GM10266 (cell line): ENCODE measurements at regions not wholly inside any gene's neighbourhood (a gene's known extent, or its start where the extent isn't known, plus 50 kb on each side); places are given as distances from the start of the nearest gene placed in this dataset.

ENCODE experiments used
- DNase-seq: peaks from one replicate; pipeline ENCODE4 v3.0.0; 2012; ENCODE audit errors: extremely low spot score
- CTCF ChIP-seq: IDR thresholded peaks from 2 replicates; pipeline ENCODE4 v1.5.1; 2012; ENCODE audit warnings: mild to moderate bottlenecking, low read depth; ENCODE audit not compliant: control insufficient read depth, insufficient read depth; ENCODE audit errors: missing control alignments

DNA sequence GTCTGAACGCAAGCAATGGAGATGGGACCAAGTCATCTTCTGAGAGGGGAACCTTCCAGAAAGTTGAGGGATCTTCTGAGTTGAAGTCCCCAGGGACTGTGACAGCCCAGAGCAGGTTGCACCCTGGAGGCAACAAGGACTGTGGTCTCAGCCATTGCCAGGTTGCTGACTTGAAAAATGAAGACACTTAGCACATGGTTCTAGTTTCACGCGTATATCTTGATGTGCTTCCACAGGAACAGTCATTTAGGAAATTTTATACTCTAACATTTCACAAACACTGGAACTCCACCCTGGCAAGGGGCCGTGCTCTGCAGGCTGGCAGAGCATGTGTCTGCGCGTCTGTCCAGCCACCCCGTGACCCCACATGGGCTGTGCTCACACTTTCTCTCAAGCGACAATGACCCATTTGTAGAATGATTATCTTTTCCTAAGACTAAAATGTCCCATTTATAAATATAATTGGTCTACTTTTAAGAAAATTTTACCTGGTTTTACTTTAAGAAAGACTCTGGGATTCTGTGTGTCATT, 157.0 kb downstream of the ERMARD start:
- TF ChIP-seq CTCF = no peak

GRCh38 chr6:169907419-169908115, 156.1 kb downstream of the ERMARD start:
- no peak for TF ChIP-seq CTCF
- DNase-seq = no peak

More for the DNA sequence above, 157.0 kb downstream of the ERMARD start:
- no peak for DNase-seq

- no peak for DNase-seq
- TF ChIP-seq CTCF = no peak
Measured at GRCh38 chr6:169906688-169907418, 155.4 kb downstream of the ERMARD start.

DNA sequence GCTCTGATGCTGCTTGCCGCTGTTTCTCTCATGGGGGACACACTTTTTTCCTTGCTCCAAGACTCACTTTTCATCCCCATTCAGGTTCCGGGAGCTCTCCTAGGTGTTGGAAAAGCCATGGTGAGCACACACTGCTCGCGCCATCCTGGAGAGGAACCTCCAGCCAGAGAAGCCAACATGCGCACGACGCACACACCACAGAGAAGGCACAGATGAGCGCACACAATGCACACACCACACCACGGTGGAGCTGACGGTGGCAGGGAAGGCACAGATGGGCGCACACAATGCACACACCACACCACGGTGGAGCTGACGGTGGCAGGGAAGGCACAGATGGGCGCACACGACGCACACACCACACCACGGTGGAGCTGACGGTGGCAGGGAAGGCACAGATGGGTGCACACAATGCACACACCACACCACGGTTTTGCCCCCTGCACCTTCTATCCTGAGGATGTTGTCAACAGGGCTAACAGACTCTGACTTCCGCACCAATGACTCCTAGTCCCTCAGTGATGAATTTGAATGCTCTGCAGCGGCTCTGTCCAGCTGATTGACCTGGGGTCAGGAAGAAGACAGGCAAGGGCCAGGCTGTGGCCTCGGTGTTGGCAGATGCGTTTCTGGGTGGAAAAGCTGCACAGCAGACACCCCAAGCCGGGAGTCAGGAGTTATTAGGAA, 154.7 kb downstream of the ERMARD start:
- no peak for TF ChIP-seq CTCF
- no peak for DNase-seq

DNA sequence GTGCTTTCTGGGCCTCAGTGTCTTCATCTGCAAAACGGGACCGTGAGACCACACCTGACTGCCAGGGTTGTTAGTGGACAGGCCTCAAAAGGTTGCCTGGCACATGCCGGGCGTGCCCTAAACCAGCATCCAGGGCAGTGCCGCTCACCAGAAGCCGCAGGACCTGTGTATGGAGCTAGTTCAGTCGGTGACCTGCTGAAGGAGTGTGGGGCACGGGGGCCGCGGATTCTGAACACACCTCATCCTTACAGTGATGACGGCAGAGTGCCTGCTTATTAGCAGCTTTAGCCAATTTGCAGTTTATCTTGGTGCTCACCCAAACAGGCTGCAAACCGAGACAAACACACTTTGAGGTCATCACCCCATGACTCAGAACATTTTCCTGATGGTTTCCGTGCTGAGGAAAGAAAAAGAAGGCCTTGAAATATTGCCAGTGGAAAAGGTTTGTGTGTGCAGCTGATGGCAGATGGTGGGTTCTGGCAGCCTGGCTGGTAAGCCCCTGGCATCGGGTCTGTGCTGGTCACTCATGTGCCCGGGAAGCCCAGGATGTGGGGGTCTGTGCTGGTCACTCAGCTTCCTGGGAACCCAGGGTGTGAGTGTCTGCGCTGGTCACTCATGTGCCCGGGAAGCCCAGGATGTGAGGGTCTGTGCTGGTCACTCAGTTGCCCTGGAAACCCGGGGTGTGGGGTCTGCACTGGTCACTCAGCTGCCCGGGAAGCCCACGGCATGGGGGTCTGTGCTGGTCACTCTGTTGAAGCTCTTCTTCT, 153.8 kb downstream of the ERMARD start:
- no peak for TF ChIP-seq CTCF
- DNase-seq = no peak

DNA sequence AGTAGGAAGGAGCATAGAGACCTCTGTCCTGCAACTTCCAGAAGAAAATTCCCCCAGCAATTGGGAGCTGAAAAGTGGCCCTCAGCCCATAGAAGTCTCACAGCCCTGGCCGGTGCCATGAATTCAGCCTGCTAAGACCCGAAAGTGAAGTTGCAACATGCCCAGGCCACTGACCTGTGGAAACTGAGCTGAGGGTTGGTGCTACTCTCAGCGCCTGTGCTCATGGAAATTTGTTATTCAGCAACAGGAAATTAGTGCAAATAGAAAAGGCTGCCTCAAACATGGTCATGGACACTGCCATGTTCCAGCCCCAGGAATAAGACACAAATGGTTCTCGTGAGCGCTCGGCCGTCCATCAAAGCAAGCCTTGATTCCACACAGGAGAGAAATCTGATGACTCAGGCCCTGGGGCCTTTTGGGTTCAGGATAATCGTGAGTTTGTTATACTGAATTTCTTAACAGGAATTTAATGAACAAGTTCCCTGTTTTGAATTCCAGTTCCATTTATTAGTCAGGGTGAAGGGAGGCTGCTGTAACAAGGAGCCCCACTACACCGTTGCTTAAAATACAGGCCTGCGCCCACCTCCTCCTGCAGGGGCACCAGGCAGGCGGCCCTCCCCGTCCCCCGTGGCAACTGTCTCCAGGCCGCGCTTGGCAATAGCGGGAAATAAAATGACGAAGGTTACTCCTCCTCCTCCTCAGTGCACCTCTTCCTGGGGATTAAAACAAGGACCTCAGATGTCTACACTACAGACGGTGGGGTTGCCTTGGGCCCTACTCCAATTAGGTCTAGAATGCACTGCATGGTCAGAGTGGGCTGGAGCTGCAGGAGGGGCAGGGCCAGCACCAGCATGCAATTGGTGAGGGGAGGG, 152.9 kb downstream of the ERMARD start:
- TF ChIP-seq CTCF = no peak
- no peak for DNase-seq
